ENCODE measurements at regions not wholly inside any gene's neighbourhood (a gene's known extent, or its start where the extent isn't known, plus 50 kb on each side); places are given as distances from the start of the nearest gene placed in this dataset.

- Histone ChIP-seq H3K9me3 (ENCODE audit: low read length) (no peaks in the 10 kb centered on the region), H3K27ac (ENCODE audit: low read depth, low read length) (no peak overlapping the region), H3K4me1 (ENCODE audit: insufficient read depth, low read length) (no peaks in the 10 kb centered on the region), H3K36me3 (ENCODE audit: insufficient read depth, low read length) (no peaks in the 10 kb centered on the region), H3K27me3 (ENCODE audit: insufficient read depth, low read length, poor library complexity, severe bottlenecking) (no peaks in the 10 kb centered on the region), H3K4me3 (ENCODE audit: low read length) (no peak overlapping the region)
- ChIA-PET POLR2A (no interaction called here), CTCF (no interaction called here)
- no peak overlapping the region for H3K27ac Mint-ChIP-seq
- H3K9me3 Mint-ChIP-seq = peaks cover 4 to 37% (median 12%) of the 10 kb centered on the region in 5 donors
- peaks cover 0 to under 1% (median 0%) of the 10 kb centered on the region in 3 donors for H3K36me3 Mint-ChIP-seq
- no peak overlapping the region for H3K4me3 Mint-ChIP-seq
- H3K27me3 Mint-ChIP-seq = no peaks in the 10 kb centered on the region
- H3K4me1 Mint-ChIP-seq = no peaks in the 10 kb centered on the region
- DNase-seq = no peak
These were observed 245.5 kb upstream of the CHST9 start for GRCh38 chr18:27430595-27430994.

- H3K27me3 ChIP-seq (ENCODE audit: insufficient read depth, low read length, poor library complexity, severe bottlenecking) = no peaks in the 10 kb centered on the region
- H3K9me3 Mint-ChIP-seq = peaks cover 6 to 37% (median 13%) of the 10 kb centered on the region in 5 donors
- no peaks in the 10 kb centered on the region for H3K9me3 ChIP-seq (ENCODE audit: low read length)
- CTCF ChIA-PET = no interaction called here
- no peaks in the 10 kb centered on the region for H3K36me3 Mint-ChIP-seq
- POLR2A ChIA-PET = no interaction called here
- H3K27ac Mint-ChIP-seq = no peak overlapping the region
- no peaks in the 10 kb centered on the region for H3K36me3 ChIP-seq (ENCODE audit: insufficient read depth, low read length)
- H3K4me3 Mint-ChIP-seq = no peak overlapping the region
- H3K27me3 Mint-ChIP-seq = no peaks in the 10 kb centered on the region
- H3K4me1 Mint-ChIP-seq = no peaks in the 10 kb centered on the region
- H3K27ac ChIP-seq (ENCODE audit: low read depth, low read length) = no peak overlapping the region
- no peak overlapping the region for H3K4me3 ChIP-seq (ENCODE audit: low read length)
- H3K4me1 ChIP-seq (ENCODE audit: insufficient read depth, low read length) = no peaks in the 10 kb centered on the region
- DNase-seq = no peak
These were observed 243.8 kb upstream of the CHST9 start for GRCh38 chr18:27428716-27429475.

GRCh38 chr18:27428120-27428519 lies 243.0 kb upstream of the CHST9 start:
- Mint-ChIP-seq H3K9me3 (peaks cover 6 to 37% (median 13%) of the 10 kb centered on the region in 5 donors), H3K27me3 (no peaks in the 10 kb centered on the region), H3K4me3 (no peak overlapping the region), H3K4me1 (no peaks in the 10 kb centered on the region), H3K27ac (no peak overlapping the region), H3K36me3 (no peaks in the 10 kb centered on the region)
- Histone ChIP-seq H3K4me3 (ENCODE audit: low read length) (no peak overlapping the region), H3K27ac (ENCODE audit: low read depth, low read length) (no peak overlapping the region), H3K4me1 (ENCODE audit: insufficient read depth, low read length) (no peaks in the 10 kb centered on the region), H3K27me3 (ENCODE audit: insufficient read depth, low read length, poor library complexity, severe bottlenecking) (no peaks in the 10 kb centered on the region), H3K9me3 (ENCODE audit: low read length) (no peaks in the 10 kb centered on the region), H3K36me3 (ENCODE audit: insufficient read depth, low read length) (no peaks in the 10 kb centered on the region)
- no peak for DNase-seq
- POLR2A ChIA-PET = no interaction called here
- CTCF ChIA-PET = no interaction called here

- Mint-ChIP-seq H3K36me3 (no peaks in the 10 kb centered on the region), H3K4me3 (no peak overlapping the region), H3K4me1 (no peaks in the 10 kb centered on the region), H3K9me3 (peaks cover 2 to 32% (median 7%) of the 10 kb centered on the region in 5 donors), H3K27me3 (no peaks in the 10 kb centered on the region), H3K27ac (no peak overlapping the region)
- CTCF ChIA-PET = no interaction called here
- H3K36me3 ChIP-seq (ENCODE audit: insufficient read depth, low read length) = no peaks in the 10 kb centered on the region
- no peak overlapping the region for H3K27ac ChIP-seq (ENCODE audit: low read depth, low read length)
- no peaks in the 10 kb centered on the region for H3K4me1 ChIP-seq (ENCODE audit: insufficient read depth, low read length)
- no peak overlapping the region for H3K4me3 ChIP-seq (ENCODE audit: low read length)
- POLR2A ChIA-PET = no interaction called here
- no peak for DNase-seq
- H3K9me3 ChIP-seq (ENCODE audit: low read length) = no peaks in the 10 kb centered on the region
- H3K27me3 ChIP-seq (ENCODE audit: insufficient read depth, low read length, poor library complexity, severe bottlenecking) = no peaks in the 10 kb centered on the region
These were observed 238.5 kb upstream of the CHST9 start for GRCh38 chr18:27423581-27423980.

GRCh38 chr18:27419646-27420045 lies 234.5 kb upstream of the CHST9 start:
- no peaks in the 10 kb centered on the region for H3K36me3 Mint-ChIP-seq
- peaks cover 0 to 33% (median 15%) of the 10 kb centered on the region in 5 donors for H3K9me3 Mint-ChIP-seq
- POLR2A ChIA-PET = no interaction called here
- no peak overlapping the region for H3K4me3 ChIP-seq (ENCODE audit: low read length)
- H3K27me3 Mint-ChIP-seq = no peaks in the 10 kb centered on the region
- no peak overlapping the region for H3K27ac Mint-ChIP-seq
- no peak overlapping the region for H3K27ac ChIP-seq (ENCODE audit: low read depth, low read length)
- CTCF ChIA-PET = interaction anchor here (0.9 kb wide), 1 partner anchor 30 kb away, joined by 3 read pairs; no protein-coding TSS in a partner anchor
- H3K9me3 ChIP-seq (ENCODE audit: low read length) = no peaks in the 10 kb centered on the region
- DNase-seq = no peak
- no peaks in the 10 kb centered on the region for H3K4me1 Mint-ChIP-seq
- H3K36me3 ChIP-seq (ENCODE audit: insufficient read depth, low read length) = no peaks in the 10 kb centered on the region
- H3K27me3 ChIP-seq (ENCODE audit: insufficient read depth, low read length, poor library complexity, severe bottlenecking) = no peaks in the 10 kb centered on the region
- H3K4me3 Mint-ChIP-seq = no peak overlapping the region
- H3K4me1 ChIP-seq (ENCODE audit: insufficient read depth, low read length) = no peaks in the 10 kb centered on the region

GRCh38 chr18:27415495-27415894 lies 230.4 kb upstream of the CHST9 start:
- DNase-seq = no peak
- no peak overlapping the region for H3K27ac ChIP-seq (ENCODE audit: low read depth, low read length)
- Mint-ChIP-seq H3K27ac (no peak overlapping the region), H3K4me3 (no peak overlapping the region), H3K36me3 (no peaks in the 10 kb centered on the region), H3K4me1 (no peaks in the 10 kb centered on the region), H3K9me3 (peaks cover 6 to 16% (median 13%) of the 10 kb centered on the region in 5 donors), H3K27me3 (no peaks in the 10 kb centered on the region)
- H3K36me3 ChIP-seq (ENCODE audit: insufficient read depth, low read length) = no peaks in the 10 kb centered on the region
- H3K4me3 ChIP-seq (ENCODE audit: low read length) = no peak overlapping the region
- ChIA-PET POLR2A (no interaction called here), CTCF (no interaction called here)
- no peaks in the 10 kb centered on the region for H3K4me1 ChIP-seq (ENCODE audit: insufficient read depth, low read length)
- no peaks in the 10 kb centered on the region for H3K9me3 ChIP-seq (ENCODE audit: low read length)
- no peaks in the 10 kb centered on the region for H3K27me3 ChIP-seq (ENCODE audit: insufficient read depth, low read length, poor library complexity, severe bottlenecking)

GRCh38 chr18:27414682-27415081 lies 229.6 kb upstream of the CHST9 start:
- Histone ChIP-seq H3K9me3 (ENCODE audit: low read length) (no peaks in the 10 kb centered on the region), H3K4me3 (ENCODE audit: low read length) (no peak overlapping the region), H3K4me1 (ENCODE audit: insufficient read depth, low read length) (no peaks in the 10 kb centered on the region), H3K27ac (ENCODE audit: low read depth, low read length) (no peak overlapping the region), H3K27me3 (ENCODE audit: insufficient read depth, low read length, poor library complexity, severe bottlenecking) (no peaks in the 10 kb centered on the region), H3K36me3 (ENCODE audit: insufficient read depth, low read length) (no peaks in the 10 kb centered on the region)
- no peak for DNase-seq
- H3K4me1 Mint-ChIP-seq = no peaks in the 10 kb centered on the region
- peaks cover 6 to 20% (median 11%) of the 10 kb centered on the region in 5 donors for H3K9me3 Mint-ChIP-seq
- no peak overlapping the region for H3K4me3 Mint-ChIP-seq
- H3K27ac Mint-ChIP-seq = no peak overlapping the region
- ChIA-PET POLR2A (no interaction called here), CTCF (no interaction called here)
- no peaks in the 10 kb centered on the region for H3K27me3 Mint-ChIP-seq
- H3K36me3 Mint-ChIP-seq = no peaks in the 10 kb centered on the region

GRCh38 chr18:27413495-27414401 lies 228.6 kb upstream of the CHST9 start:
- no peaks in the 10 kb centered on the region for H3K9me3 ChIP-seq (ENCODE audit: low read length)
- Mint-ChIP-seq H3K4me3 (no peak overlapping the region), H3K9me3 (peaks cover 6 to 20% (median 13%) of the 10 kb centered on the region in 5 donors), H3K27me3 (no peaks in the 10 kb centered on the region), H3K4me1 (no peaks in the 10 kb centered on the region), H3K27ac (no peak overlapping the region), H3K36me3 (no peaks in the 10 kb centered on the region)
- no peaks in the 10 kb centered on the region for H3K4me1 ChIP-seq (ENCODE audit: insufficient read depth, low read length)
- H3K27ac ChIP-seq (ENCODE audit: low read depth, low read length) = no peak overlapping the region
- H3K4me3 ChIP-seq (ENCODE audit: low read length) = no peak overlapping the region
- H3K36me3 ChIP-seq (ENCODE audit: insufficient read depth, low read length) = no peaks in the 10 kb centered on the region
- ChIA-PET CTCF (no interaction called here), POLR2A (no interaction called here)
- DNase-seq = no peak
- H3K27me3 ChIP-seq (ENCODE audit: insufficient read depth, low read length, poor library complexity, severe bottlenecking) = no peaks in the 10 kb centered on the region

Data from CD8-positive, alpha-beta memory T cell (primary cell).